HG03565 (cell line): ENCODE measurements at regions not wholly inside any gene's neighbourhood (a gene's known extent, or its start where the extent isn't known, plus 50 kb on each side); places are given as distances from the start of the nearest gene placed in this dataset.

ENCODE experiments used
- ATAC-seq: cut with Tn5 transposase; IDR thresholded peaks from one replicate; pipeline ENCODE4 v1.9.1; 2021; ENCODE audit warnings: mild to moderate bottlenecking, moderate library complexity; ENCODE audit not compliant: unreplicated experiment

DNA sequence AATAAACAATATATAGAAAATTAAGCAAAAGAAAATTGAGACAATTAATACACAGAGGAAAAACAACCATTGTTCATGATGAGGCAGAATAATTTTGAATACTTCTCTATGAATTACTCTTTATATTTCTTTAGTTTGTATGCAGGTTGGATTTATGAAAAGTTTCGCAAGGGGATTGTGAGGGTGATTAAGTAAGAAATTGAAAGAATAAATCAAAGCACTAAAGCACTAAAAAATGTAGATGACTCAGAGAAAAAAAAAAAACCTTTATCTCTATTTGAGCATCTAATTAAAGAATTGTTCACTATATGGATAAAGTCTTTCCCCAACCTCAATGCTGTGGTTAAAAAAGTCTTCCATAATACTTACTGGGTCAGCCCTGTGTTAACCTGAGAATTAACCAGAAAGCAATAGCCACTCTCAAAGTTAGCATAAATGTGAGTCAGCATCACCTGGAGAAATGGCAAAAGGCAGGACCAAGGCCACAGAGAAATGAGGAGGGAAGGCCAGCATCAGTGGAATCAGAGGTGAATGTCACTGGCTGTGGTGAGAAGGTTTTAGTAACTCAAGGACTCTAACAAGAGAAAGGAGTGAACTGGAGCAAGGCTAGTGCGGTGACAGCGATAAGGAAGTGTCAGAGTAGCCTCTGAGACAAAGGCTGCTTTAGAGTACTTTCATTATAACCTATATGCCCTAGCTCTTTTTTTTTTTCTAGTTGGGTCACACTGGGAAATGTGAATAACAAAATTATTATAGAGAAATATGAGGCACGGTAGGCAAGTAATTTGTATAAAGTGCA is 310.4 kb downstream of the KCNC2 start:
- no peak for ATAC-seq

DNA sequence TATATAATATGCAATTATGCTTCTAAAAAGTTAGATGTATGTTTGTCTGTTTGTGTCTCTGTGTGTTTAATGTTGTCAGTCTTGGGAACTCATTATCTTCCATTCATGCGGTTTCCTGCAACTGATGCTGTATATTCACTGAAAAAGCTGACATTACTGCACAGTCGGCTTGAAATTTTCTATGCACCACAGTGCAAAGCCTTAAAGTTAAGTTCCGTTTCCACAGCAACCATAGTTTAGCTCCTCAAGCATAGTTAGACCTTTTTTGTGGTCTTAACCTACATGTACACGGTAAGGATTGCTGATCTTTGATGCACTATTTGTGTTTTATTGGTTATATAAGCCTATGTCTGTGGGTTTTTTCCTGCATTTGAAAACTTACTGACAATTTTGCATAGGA is 309.4 kb downstream of the KCNC2 start:
- no peak for ATAC-seq

DNA sequence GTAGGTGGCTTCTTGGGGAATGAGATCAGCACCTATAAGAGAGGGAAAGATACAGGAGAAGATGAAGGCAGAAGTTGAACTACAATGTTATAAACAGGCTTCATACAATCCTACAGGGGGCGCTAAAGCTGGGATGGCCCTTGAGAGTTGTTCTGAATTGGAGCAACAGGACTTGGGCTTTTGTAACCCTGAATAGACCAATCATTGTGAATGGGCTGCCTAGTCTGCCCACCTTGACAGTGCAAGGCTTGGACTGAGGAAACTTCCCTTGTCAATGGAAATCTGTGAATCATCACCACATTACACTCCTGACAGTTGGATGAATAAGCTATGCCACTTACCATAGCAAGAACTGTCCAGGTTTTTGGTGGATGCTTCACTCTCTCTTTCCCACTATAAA is 306.1 kb downstream of the KCNC2 start:
- ATAC-seq = no peak

DNA sequence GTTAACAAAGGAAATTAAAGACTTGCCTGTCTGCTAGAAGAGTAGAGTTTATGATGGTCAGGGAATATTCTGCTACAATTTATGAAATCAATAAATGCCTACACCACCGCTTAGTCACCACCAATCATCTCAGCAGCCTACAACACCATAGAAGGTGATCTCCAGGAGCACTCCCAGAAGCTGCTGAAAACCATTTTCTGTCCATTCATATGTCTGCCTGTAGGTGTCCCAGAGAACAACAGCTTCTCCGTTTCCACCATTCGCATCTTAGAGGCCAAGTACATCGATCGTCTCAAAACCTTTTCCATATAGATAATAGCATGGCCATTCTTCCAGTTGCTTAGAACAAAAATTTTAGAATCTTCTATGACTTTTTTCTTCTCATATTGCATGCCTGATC is 303.4 kb downstream of the KCNC2 start:
- no peak for ATAC-seq

DNA sequence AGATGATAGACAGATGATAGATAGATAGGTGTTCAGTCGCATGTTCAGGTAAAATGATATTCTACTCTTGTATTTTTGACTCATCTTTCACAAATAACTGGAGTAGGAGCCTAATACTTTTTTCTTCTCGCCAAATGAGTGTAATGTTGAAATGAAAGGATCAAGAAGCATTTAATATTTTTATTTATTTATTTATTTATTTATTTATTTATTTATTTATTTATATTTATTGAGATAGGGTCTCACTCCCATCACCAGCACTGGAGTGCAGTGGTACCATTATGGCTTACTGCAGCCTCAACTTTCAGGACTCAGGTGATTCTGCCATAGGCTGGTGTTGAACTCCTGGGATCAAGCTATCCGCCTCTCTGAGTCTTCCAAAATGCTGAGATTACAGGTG is 298.8 kb downstream of the KCNC2 start:
- ATAC-seq = no peak

DNA sequence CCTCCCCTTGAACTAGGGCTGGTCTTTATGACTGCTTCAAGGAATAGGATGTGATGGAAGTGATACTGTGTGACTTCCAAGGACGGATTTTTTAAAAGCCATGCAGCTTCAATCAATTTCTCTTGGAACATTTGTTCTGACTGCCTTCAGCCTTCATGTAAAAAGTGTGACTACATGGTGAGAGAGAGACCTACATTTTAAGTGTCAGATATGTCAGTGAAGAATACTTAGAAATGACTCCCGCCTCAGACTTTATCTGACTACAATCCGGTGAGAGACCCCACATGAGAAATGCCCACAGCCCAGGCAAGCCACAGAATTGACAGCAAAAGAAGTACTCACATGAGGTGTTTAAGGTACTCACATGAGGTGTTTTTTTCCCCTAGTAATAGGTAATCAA is 295.3 kb downstream of the KCNC2 start:
- no peak for ATAC-seq

DNA sequence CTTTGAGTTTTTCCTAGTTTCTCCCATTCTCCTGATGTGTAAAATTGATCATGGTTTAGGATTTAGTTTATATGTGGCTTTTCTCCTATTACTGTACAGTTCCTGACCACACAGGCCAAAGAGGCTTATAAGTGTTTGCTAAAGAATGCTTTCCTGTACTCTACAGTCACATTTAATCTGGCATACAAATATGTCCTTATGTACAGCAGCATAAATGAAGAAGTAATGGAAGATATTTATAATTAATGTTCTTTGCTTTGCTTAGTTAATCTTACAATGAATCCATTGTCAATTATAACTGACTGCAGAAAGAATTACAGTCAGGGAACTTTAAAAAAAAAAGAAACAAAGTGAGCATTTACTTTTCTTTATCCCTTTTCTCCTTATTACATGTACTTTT is 293.9 kb downstream of the KCNC2 start:
- ATAC-seq = no peak

DNA sequence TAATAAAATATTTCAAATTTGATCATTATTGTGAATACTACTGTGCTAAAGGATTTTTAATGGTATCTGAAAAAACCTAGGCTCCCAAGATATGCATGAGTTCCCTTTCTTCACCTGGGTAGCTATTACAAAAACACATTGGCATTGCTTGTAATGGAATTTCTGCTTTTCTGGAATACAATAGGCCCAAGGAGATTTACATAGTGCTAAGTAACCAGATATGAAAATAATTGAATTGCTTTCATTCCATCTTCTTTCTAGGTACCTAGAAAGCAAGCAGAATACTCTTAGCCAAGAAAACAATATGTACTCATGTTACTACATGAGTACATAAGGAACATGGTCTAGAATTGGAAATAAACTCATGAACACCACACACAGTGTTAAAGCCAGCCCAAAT is 291.9 kb downstream of the KCNC2 start:
- ATAC-seq = no peak

DNA sequence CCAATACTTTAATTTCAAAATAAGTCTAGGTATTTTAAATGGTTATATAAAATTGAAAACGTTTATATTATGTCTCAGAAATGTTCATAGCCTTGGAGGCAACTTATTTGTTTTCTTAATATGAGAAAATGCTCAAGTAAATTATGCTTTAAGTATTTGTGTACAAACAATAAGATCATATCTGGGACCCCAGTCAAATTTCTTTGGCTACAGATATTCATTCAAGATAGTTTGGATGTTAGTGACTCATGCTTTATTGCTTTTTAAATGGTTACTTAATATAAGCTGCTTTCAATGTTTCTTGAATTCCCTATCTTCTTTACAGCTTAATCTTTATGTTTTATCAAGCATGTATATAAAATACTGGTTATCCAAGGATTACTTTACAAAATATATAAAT is 291.3 kb downstream of the KCNC2 start:
- no peak for ATAC-seq

DNA sequence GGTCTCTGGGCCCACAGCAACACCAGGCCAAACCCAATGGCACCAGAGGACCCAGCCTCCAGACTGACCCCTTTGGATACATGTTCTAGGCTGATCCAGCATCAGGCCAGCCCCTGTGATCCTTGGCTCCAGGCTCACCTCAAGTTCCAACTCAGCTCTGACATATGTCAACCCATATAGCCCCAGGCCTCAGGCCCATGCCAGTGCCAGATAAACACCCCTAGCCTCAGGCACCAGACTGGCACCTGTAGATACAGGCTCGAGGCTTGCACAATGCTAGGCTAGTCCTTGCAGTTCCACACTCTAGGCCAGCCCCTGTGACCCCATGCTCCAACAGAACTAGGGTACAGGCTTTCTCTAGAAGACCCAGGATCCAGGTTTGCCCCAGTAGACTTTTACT is 287.5 kb downstream of the KCNC2 start:
- no peak for ATAC-seq

DNA sequence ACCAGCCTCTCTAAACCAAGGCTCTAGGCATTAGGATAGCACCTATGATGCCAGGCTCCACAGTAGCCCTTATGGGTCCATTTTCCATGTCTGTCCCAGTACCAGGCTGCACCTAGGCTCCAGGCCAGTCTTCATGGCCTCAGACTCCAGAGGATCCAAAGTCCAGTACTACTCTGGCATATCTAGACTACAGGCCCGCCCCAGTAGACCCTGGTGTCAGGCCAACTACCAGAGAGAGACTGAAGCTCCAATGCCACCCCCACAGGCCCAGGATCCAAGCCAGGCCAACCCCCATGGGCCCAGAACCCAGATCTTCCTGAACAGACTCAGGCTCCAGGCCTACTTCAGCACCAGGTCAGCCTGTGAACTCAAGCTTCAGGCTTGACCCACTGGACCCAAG is 287.0 kb downstream of the KCNC2 start:
- no peak for ATAC-seq

DNA sequence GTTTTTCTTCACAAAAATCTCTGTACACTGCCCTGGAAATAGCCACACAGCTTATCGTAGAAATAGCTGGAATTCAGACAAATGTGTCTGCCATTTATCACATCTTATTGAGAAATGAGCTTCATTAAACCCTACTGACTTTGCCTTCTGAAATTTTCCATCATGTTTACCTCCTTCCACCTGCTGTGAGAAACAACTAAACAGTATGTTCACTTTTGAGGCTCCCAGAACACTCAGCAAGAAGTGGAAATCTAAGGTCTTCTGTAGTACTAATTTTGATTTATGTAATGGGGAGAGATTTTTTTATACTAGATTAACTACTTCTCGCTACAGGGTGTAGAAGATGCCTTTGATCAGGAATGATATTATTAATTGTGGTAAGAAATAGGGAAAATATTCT is 268.0 kb downstream of the KCNC2 start:
- no peak for ATAC-seq

DNA sequence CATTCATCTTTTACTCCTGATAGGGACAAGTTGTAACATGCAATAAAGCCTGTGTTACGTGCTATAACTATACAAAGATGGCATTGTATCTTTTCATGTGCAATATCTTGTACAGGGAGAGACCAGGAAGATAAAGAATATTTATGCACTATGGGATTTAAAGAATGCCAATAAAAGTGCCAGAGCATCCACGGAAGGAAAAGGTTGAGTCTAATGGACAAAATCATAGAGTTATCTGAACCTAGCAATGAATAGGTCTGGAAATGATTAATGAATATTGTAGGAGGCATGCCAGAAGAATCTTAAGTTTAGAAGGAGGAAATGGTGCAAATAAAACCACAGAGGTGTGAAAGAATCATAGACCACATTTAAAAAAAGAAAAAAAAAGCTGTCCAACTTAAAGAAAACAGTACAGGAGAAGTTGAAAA is 263.9 kb downstream of the KCNC2 start:
- ATAC-seq = no peak

DNA sequence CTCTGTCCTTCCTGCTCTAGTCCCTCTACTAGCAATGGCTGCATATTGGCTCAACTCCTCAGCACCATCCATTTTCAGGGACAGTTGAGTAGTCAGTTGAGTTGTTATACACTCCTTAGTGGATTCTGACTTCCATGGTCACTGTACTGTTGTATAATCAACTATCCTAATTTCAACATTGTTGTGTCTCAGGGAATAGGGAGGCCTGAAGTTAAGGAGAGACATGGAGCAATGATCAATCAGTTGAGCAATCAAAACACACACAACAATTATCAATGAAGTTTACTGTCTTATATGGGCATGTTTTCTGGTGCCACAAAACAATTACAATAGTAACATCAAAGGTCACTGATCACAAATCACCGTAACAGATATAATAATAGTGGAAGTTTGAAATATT is 255.9 kb downstream of the KCNC2 start:
- ATAC-seq = no peak

DNA sequence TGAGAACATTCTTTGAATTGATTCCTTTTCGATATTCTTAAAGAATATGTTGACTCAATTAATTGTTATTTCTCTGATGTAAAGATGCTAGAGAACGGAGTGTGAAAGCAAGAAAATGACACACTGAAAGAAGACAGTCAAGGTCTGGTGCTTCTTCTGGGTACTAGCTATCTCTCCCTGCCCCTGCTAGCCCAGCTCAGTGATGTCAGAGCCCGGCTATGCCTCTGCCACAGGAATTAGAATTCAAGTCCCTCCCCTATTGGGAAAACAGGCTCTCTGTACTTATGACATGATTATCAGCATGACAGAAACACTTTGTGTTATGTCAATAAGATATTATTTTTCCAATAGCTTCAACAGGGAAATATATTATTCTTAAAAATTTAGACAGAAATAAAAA is 252.4 kb downstream of the KCNC2 start:
- no peak for ATAC-seq

DNA sequence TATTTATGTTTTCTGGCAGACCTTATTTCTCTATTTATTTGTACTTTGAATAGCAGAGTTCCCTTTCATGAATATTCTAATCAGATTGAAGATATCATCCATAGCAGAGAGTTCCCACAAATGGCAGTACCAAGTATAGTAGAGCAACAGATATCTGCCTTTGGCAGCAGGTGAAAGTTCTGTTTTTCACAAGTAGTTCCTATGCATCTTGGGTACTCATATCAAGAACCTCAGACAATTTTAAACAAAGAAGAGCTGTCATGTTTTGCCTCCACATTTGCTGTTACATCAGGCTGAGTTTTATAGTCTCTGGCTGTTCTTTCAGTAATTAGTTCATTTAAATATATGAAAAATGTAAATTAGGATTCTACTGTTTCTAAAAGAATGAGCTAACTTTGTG is 252.0 kb downstream of the KCNC2 start:
- ATAC-seq = no peak

DNA sequence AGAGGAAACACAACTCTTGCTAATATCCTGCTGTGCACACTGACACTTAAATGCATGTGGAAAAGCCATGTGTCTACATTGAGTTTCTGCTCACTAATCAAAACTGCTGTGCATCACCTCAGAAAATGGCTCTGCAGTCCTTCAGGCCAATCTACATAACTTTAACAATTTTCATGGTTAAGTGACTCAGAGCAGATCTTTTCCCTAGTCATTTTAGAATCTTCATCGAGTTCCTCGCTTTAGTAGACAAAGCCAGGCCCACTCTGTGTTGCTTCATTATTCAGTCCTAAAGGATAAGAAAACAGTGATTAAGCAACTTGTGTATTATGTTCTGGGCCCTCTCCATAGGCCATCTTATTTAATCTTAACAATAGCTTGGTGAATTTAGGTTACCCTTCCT is 250.0 kb downstream of the KCNC2 start:
- no peak for ATAC-seq

DNA sequence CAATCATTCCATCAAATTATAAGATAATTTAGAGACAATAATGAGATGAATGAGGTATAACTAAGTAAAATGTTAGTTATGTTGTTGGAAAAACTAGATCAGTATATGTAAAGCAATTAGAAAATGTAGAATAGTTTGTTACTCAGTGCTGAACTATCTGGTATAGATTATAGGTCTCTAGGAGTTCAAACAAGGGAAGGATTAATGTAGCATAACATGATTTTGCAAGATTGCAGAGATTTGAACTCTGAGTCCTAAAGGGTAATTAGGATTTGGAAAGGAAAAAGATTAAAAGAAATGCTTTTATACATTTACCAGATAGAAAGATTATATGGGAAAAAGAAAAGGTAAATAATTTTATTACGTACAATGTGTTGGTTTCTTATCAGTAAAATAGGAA is 246.3 kb downstream of the KCNC2 start:
- no peak for ATAC-seq

DNA sequence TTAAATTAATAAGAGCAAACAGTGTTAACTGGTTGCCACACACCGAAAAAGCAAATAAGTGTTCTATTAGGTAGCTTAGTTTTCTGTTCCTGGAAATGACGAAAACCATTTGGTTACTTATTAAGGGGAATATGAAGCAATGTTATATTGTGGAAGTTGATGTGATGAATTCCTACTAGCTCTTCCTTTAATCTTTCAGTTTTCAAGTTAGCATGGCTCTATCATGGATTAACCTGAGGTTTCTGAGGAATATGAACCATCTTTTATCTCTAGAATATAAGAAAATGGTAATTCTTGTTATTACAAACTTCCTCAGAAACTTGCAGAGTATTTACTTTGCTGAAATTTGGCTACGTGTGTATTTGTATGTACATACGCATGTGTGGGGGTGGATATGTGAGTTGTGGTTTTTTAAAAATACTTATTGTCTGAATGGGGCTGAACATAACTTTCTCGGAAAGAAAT is 245.7 kb downstream of the KCNC2 start:
- no peak for ATAC-seq

DNA sequence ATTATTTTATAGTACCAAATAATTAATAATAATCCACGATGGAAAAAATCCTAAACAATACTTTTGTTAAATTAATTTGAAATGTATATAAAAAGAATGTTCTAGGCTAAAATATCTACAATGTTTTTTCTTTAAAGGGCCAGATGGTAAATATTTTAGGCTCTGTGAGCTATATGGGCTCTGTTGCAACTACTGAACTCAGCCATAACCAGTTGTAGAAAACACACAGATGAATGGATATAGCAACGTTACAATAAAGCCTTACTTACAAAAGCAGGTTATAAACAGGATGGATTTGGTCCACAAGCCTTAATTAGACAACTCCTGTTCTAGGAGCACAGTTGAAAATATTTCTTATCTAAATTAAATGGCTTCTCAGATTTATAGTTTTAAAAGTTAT is 245.2 kb downstream of the KCNC2 start:
- no peak for ATAC-seq

DNA sequence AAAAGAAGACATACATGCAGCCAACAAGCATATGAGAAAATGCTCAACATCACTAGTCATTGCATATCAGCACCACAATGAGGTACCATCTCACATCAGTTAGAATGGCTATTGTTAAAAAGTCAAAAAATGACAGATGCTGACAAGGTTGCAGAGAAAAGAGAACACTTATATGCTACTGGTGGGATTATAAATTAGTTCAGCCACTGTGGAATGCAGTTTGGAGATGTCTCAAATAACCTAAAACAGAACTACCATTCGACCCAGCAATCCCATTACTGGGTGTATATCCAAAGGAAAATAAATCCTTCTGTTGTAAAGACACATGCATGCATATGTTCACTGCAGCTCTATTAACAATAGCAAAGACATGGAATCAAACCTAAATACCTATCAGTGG is 238.4 kb downstream of the KCNC2 start:
- no peak for ATAC-seq

DNA sequence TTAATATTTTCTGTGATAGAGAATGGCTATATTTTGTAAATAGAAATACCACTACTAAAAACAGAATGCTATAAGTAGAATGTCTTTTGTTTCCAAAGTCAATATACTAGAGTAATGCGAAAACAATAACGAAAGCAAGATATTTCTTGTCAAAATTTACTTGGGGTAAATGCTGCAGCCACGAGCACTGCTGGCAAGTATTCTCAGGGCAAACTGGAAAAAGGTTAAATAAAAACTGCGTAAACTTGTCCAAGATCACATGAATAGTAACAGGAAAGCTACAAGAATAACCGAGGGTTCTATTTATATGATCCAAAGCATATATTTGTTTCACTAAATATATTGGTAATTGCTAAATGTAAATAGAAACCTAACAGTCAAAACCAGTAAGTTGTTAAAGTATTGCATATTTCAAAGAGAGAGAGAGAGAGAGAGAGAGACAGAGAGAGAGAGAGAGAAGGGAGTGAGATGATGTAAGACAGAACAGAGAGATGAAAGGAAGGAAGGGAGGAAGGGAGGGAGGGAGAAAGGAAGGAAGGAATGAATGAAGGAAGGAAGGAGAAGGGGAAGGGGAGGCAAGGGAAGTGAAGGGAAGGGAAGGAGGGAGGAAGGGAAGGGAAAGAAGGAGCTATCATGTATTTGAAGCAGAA is 231.7 kb downstream of the KCNC2 start:
- no peak for ATAC-seq

DNA sequence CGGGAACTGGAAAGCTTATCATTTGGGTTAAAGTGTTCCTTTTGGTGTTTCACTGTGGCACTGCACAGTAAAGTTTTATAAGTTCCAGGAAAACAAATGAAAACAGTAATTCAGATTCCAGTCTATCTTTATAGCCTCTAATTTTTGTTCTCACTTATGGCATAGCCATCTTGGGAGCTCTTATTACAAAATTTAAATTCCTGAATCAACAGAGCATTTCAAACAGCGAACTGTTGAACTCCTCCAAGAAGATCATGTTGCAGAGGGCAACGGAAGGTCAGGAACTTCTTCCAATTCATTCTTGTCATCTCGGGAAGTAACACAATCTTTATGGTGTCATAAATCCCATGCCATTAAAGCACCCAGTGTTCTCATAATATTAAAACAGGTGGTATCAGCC is 229.1 kb downstream of the KCNC2 start:
- ATAC-seq = no peak
